Activated naive CD8-positive, alpha-beta T cell treated with anti-CD3 and anti-CD28 coated beads for 36 hours (primary cell): ENCODE measurements at regions not wholly inside any gene's neighbourhood (a gene's known extent, or its start where the extent isn't known, plus 50 kb on each side); places are given as distances from the start of the nearest gene placed in this dataset.

Source experiments
- DNase-seq: peaks from one replicate; pipeline ENCODE4 v3.0.0; 2021
- H3K27ac Mint-ChIP-seq: one replicate; pipeline ENCODE4 v1.8.0; 2022; ENCODE audit warnings: mild to moderate bottlenecking, moderate library complexity, mixed read lengths
- H3K27me3 Mint-ChIP-seq: one replicate; pipeline ENCODE4 v1.8.0; 2022; ENCODE audit warnings: mild to moderate bottlenecking, mixed read lengths
- H3K36me3 Mint-ChIP-seq: one replicate; pipeline ENCODE4 v1.8.0; 2021; ENCODE audit warnings: mild to moderate bottlenecking, mixed read lengths
- H3K4me1 Mint-ChIP-seq: one replicate; pipeline ENCODE4 v1.8.0; 2021; ENCODE audit warnings: mixed read lengths
- H3K4me3 Mint-ChIP-seq: one replicate; pipeline ENCODE4 v1.8.0; 2022; ENCODE audit warnings: mild to moderate bottlenecking, moderate library complexity, mixed read lengths
- H3K9me3 Mint-ChIP-seq: one replicate; pipeline ENCODE4 v1.8.0; 2022; ENCODE audit warnings: mixed read lengths

- no peak for DNase-seq
- no peaks in the 10 kb centered on the region for H3K27me3 Mint-ChIP-seq
- H3K4me3 Mint-ChIP-seq, result no peak overlapping the region
- no peaks in the 10 kb centered on the region for H3K36me3 Mint-ChIP-seq
- H3K9me3 Mint-ChIP-seq, result no peaks in the 10 kb centered on the region
- H3K27ac Mint-ChIP-seq, result no peak overlapping the region
- no peaks in the 10 kb centered on the region for H3K4me1 Mint-ChIP-seq
Observed at GRCh38 chr6:43874814-43875590, 105.0 kb downstream of the VEGFA start.

GRCh38 chr6:43873806-43874714 is 104.0 kb downstream of the VEGFA start:
- no peaks in the 10 kb centered on the region for H3K4me1 Mint-ChIP-seq
- H3K36me3 Mint-ChIP-seq, result no peaks in the 10 kb centered on the region
- H3K27ac Mint-ChIP-seq, result no peak overlapping the region
- H3K4me3 Mint-ChIP-seq, result no peak overlapping the region
- no peaks in the 10 kb centered on the region for H3K9me3 Mint-ChIP-seq
- H3K27me3 Mint-ChIP-seq, result no peaks in the 10 kb centered on the region
- DNase-seq, result no peak

GRCh38 chr6:43871933-43872332 is 101.9 kb downstream of the VEGFA start:
- no peaks in the 10 kb centered on the region for H3K4me1 Mint-ChIP-seq
- no peaks in the 10 kb centered on the region for H3K27me3 Mint-ChIP-seq
- DNase-seq, result no peak
- no peaks in the 10 kb centered on the region for H3K9me3 Mint-ChIP-seq
- H3K4me3 Mint-ChIP-seq, result no peak overlapping the region
- H3K36me3 Mint-ChIP-seq, result no peaks in the 10 kb centered on the region
- H3K27ac Mint-ChIP-seq, result no peak overlapping the region

- no peaks in the 10 kb centered on the region for H3K36me3 Mint-ChIP-seq
- H3K4me3 Mint-ChIP-seq, result no peak overlapping the region
- H3K9me3 Mint-ChIP-seq, result no peaks in the 10 kb centered on the region
- DNase-seq, result no peak
- H3K27me3 Mint-ChIP-seq, result no peaks in the 10 kb centered on the region
- H3K4me1 Mint-ChIP-seq, result no peaks in the 10 kb centered on the region
- no peak overlapping the region for H3K27ac Mint-ChIP-seq
Observed at GRCh38 chr6:43871284-43871683, 101.3 kb downstream of the VEGFA start.

GRCh38 chr6:43870660-43871061 is 100.7 kb downstream of the VEGFA start:
- no peaks in the 10 kb centered on the region for H3K36me3 Mint-ChIP-seq
- no peaks in the 10 kb centered on the region for H3K9me3 Mint-ChIP-seq

GRCh38 chr6:43869792-43870659 is 100.0 kb downstream of the VEGFA start:
- DNase-seq, result no peak
- Mint-ChIP-seq H3K27me3 (no peaks in the 10 kb centered on the region), H3K9me3 (no peaks in the 10 kb centered on the region), H3K36me3 (no peaks in the 10 kb centered on the region), H3K4me3 (no peak overlapping the region), H3K4me1 (no peaks in the 10 kb centered on the region), H3K27ac (no peak overlapping the region)

More at GRCh38 chr6:43870660-43871061, 100.7 kb downstream of the VEGFA start:
- no peak for DNase-seq
- Mint-ChIP-seq H3K27ac (no peak overlapping the region), H3K4me1 (no peaks in the 10 kb centered on the region), H3K4me3 (no peak overlapping the region), H3K27me3 (no peaks in the 10 kb centered on the region)

- H3K4me1 Mint-ChIP-seq, result no peaks in the 10 kb centered on the region
- no peak for DNase-seq
- no peak overlapping the region for H3K4me3 Mint-ChIP-seq
- H3K27me3 Mint-ChIP-seq, result no peaks in the 10 kb centered on the region
- H3K9me3 Mint-ChIP-seq, result no peaks in the 10 kb centered on the region
- no peaks in the 10 kb centered on the region for H3K36me3 Mint-ChIP-seq
- H3K27ac Mint-ChIP-seq, result no peak overlapping the region
Observed at GRCh38 chr6:43869079-43869710, 99.2 kb downstream of the VEGFA start.

- no peak overlapping the region for H3K27ac Mint-ChIP-seq
- H3K9me3 Mint-ChIP-seq, result no peaks in the 10 kb centered on the region
Observed at GRCh38 chr6:43868467-43868866, 98.5 kb downstream of the VEGFA start.

GRCh38 chr6:43867996-43868395 is 98.0 kb downstream of the VEGFA start:
- H3K4me1 Mint-ChIP-seq, result no peaks in the 10 kb centered on the region
- DNase-seq, result no peak
- no peaks in the 10 kb centered on the region for H3K36me3 Mint-ChIP-seq
- no peak overlapping the region for H3K4me3 Mint-ChIP-seq
- H3K27me3 Mint-ChIP-seq, result peaks cover 3% of the 10 kb centered on the region
- H3K27ac Mint-ChIP-seq, result no peak overlapping the region
- H3K9me3 Mint-ChIP-seq, result no peaks in the 10 kb centered on the region

More at GRCh38 chr6:43868467-43868866, 98.5 kb downstream of the VEGFA start:
- Mint-ChIP-seq H3K27me3 (peaks cover under 1% of the 10 kb centered on the region), H3K4me1 (no peaks in the 10 kb centered on the region), H3K4me3 (no peak overlapping the region), H3K36me3 (no peaks in the 10 kb centered on the region)
- DNase-seq, result no peak

- Mint-ChIP-seq H3K4me3 (no peak overlapping the region), H3K27me3 (peaks cover 3% of the 10 kb centered on the region), H3K27ac (no peak overlapping the region), H3K36me3 (no peaks in the 10 kb centered on the region), H3K4me1 (no peaks in the 10 kb centered on the region), H3K9me3 (no peaks in the 10 kb centered on the region)
- no peak for DNase-seq
Observed at GRCh38 chr6:43867246-43867645, 97.2 kb downstream of the VEGFA start.

GRCh38 chr6:43865932-43866645 is 96.1 kb downstream of the VEGFA start:
- H3K4me3 Mint-ChIP-seq, result no peak overlapping the region
- H3K4me1 Mint-ChIP-seq, result no peaks in the 10 kb centered on the region
- H3K27me3 Mint-ChIP-seq, result peaks cover 3% of the 10 kb centered on the region
- H3K9me3 Mint-ChIP-seq, result no peaks in the 10 kb centered on the region
- H3K36me3 Mint-ChIP-seq, result no peaks in the 10 kb centered on the region
- DNase-seq, result no peak
- H3K27ac Mint-ChIP-seq, result no peak overlapping the region

GRCh38 chr6:43865086-43865485 is 95.1 kb downstream of the VEGFA start:
- H3K27me3 Mint-ChIP-seq, result peaks cover 3% of the 10 kb centered on the region
- H3K4me1 Mint-ChIP-seq, result no peaks in the 10 kb centered on the region
- H3K9me3 Mint-ChIP-seq, result no peaks in the 10 kb centered on the region
- no peak overlapping the region for H3K4me3 Mint-ChIP-seq
- DNase-seq, result no peak
- no peaks in the 10 kb centered on the region for H3K36me3 Mint-ChIP-seq
- H3K27ac Mint-ChIP-seq, result no peak overlapping the region

GRCh38 chr6:43862925-43863324 is 92.9 kb downstream of the VEGFA start:
- DNase-seq, result no peak
- no peak overlapping the region for H3K4me3 Mint-ChIP-seq
- no peaks in the 10 kb centered on the region for H3K9me3 Mint-ChIP-seq
- H3K27me3 Mint-ChIP-seq, result peaks cover 3% of the 10 kb centered on the region
- H3K27ac Mint-ChIP-seq, result no peak overlapping the region
- H3K4me1 Mint-ChIP-seq, result no peaks in the 10 kb centered on the region
- H3K36me3 Mint-ChIP-seq, result no peaks in the 10 kb centered on the region
